ENCODE measurements at regions not wholly inside any gene's neighbourhood (a gene's known extent, or its start where the extent isn't known, plus 50 kb on each side); places are given as distances from the start of the nearest gene placed in this dataset.
"Not testable (repeated sequence)": the region's sequence is repeated elsewhere in the genome, so short reads cannot be mapped to it uniquely, and the experiment has no call there.

GRCh38 chr2:51774606-51775005, 742.7 kb upstream of the NRXN1 start:
- not testable (repeated sequence) for DNase-seq (ENCODE audit: low read depth)

GRCh38 chr2:51760441-51760840, 728.5 kb upstream of the NRXN1 start:
- DNase-seq (ENCODE audit: low read depth), result no peak

- DNase-seq (ENCODE audit: low read depth), result no peak
Measured at GRCh38 chr2:51758081-51758480, 726.1 kb upstream of the NRXN1 start.

GRCh38 chr2:51734115-51734514, 702.2 kb upstream of the NRXN1 start:
- DNase-seq (ENCODE audit: low read depth), result no peak

DNA sequence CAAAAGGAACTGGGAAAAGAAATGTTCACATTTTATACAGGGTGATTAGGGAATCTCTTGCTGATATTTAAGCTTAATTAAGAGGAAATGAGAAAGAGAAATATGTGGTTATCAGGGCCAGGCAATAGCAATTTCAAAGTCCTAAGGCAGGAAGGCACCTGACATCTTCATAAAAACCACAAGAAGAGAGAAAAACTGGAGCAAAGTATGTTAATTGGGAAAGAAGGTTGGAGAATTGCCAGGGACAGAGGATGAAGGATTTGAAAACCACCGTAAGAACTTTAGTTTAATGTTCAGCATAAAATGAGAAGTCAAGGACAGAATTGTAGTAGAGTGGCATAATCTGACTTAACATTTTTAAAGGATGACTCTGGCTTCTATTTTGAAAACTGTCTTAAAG, 691.8 kb upstream of the NRXN1 start:
- no peak for DNase-seq (ENCODE audit: low read depth)

DNA sequence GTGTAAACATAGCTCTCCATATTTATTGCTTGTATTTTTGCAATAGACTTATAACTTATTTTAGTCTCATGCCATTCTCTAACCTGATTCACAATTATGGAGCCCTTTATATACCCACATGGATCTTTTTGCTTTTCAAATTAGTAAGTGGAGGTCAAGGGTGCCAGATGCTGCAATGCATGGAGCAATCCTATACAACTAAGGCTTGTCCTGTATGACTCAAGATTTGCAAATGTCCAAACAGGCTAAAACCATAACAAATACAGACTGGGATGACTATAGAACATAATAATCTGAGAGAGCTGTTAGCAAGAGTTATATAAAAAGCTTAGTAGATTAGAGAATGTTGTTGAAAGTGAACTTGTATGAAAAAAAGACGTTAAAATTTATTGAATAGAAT, 690.4 kb upstream of the NRXN1 start:
- peak; percentile 74 for DNase-seq (ENCODE audit: low read depth)

GRCh38 chr2:51720826-51721225, 688.9 kb upstream of the NRXN1 start:
- DNase-seq (ENCODE audit: low read depth), result no peak

DNA sequence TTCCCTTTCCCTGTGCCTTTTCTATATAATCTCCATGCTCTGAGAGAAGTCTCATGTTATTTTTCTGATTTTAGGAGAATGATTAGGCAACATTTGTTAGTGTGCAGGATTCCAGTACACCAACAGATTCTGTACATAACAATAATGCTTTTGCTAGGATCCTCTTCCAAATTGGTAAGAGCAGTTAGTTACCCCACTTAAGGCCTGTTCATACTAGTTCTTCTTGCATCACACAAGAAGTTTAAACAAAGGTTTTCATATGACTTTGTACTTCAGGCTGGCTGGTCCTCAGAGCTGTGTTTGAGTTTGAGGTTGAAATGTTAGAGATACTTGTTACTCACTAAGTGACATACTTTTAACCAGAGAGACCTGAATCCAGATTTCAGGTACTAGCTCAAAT, 686.9 kb upstream of the NRXN1 start:
- no peak for DNase-seq (ENCODE audit: low read depth)

DNA sequence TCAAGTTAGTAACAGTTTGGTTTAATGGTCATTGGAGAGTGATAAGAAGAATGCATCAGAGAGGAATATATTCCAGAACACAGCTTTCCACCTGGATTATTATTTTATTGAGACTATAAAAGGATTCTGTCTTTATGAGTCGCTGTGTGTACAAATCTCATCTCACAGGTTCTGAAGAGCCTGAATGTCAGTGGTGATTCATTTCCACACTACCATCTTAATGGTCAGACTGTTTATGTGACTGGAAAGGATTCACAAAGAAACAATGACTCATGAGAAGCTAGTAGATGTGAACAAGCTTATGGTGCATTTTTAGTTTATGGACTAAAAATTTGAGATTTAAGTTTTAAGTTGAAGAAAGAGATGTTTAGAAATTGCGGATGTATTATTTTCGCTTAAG, 685.4 kb upstream of the NRXN1 start:
- DNase-seq (ENCODE audit: low read depth), result peak; percentile 85

DNA sequence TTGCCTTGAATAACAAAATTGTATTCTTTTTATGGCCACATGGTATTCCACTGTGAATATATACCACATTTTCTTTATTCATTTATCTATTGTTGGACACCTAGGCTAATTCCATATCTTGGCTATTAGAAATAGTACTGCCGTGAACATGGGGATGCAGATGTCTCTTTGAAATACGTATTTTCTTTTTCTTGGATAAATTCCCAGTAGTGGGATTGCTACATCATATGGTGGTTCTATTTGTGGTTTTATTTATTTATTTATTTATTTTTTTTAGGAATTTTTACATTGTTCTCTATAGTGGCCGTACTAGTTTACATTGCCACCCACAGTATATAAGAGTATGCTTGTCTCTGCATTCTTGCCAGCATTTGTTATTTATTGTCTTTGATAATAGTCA, 679.8 kb upstream of the NRXN1 start:
- no peak for DNase-seq (ENCODE audit: low read depth)

DNA sequence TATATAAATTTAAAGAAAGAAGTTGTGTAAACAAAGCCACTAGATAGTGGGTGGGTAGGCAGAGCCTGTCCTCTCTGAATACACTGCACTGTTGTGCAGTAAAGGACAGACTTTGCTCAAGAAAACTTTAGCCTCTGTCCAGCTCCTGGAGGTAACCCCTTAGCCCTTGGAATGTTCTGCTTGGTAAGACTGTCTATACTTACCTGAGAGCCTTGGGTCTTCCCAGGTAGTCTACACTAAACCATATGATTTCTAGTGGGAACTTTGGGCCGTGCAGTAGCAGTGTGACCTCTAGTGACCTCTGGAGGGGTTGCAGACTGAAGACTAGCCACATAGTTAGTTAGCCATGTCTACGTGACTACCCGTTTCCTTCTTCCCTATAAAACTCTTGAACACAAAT, 678.3 kb upstream of the NRXN1 start:
- no peak for DNase-seq (ENCODE audit: low read depth)

- DNase-seq (ENCODE audit: low read depth), result no peak
Measured at GRCh38 chr2:51707625-51708024, 675.7 kb upstream of the NRXN1 start.

DNA sequence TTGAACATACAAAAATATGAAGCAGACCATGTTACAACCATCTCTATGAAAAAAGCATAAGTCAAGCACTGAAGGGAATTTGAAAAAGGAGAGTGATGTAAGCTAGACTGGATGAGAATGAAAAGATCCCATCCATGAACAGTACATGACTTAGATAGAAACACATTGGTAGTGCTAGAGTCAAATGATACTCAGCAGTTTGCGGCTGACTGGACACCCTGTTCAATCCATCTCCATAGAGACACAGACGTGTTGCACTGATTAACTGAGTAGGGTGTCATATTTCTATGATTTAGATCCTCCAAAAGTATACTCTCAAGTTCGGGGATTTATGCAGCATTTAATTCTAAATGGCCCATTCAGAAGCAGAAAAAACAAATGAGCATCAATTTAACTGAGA, 674.3 kb upstream of the NRXN1 start:
- no peak for DNase-seq (ENCODE audit: low read depth)

GRCh38 chr2:51705417-51705816, 673.5 kb upstream of the NRXN1 start:
- no peak for DNase-seq (ENCODE audit: low read depth)

- DNase-seq (ENCODE audit: low read depth), result no peak
Measured at GRCh38 chr2:51698021-51698420, 666.1 kb upstream of the NRXN1 start.

DNA sequence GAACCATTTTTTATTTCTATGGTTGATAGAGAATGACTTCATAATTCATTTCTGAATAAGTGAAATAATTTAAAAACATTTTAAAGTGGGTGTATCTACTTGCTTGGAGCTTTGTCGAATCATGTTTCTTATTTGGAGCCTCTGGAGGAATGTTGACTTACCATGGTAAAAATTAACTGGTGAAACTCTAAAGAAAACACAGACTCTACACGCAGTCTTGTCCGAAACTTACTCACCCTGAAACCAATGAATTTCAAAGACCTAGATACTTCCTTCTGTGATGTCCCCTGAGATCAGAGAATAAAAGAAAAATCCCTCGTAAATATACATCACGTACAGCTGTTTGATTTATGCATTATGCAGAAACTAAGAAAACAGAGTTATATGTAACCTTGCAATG, 665.2 kb upstream of the NRXN1 start:
- no peak for DNase-seq (ENCODE audit: low read depth)

- DNase-seq (ENCODE audit: low read depth), result no peak
Measured at GRCh38 chr2:51695531-51695930, 663.6 kb upstream of the NRXN1 start.

GRCh38 chr2:51693640-51694039, 661.7 kb upstream of the NRXN1 start:
- DNase-seq (ENCODE audit: low read depth), result no peak

GRCh38 chr2:51681854-51682253, 649.9 kb upstream of the NRXN1 start:
- DNase-seq (ENCODE audit: low read depth), result no peak

DNA sequence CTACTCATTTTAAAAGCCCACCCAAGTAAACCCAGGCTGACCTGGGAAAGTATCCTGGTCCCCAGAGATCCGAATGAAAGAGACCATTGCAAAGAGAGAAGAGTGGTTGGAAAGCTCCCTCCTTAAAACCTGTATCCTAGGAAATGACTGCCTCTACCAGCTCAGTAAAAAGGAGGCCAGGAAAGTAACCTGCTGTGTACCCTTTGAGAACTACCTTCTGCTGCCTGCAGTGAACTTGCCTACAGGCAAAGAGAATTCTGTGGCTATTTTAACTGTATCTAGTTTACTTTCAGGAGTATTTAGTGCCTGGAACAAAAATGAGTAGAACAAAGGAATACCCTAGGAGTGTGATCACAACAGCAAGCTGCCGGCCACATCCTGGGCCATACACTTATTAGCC, 641.7 kb upstream of the NRXN1 start:
- no peak for DNase-seq (ENCODE audit: low read depth)

- DNase-seq (ENCODE audit: low read depth), result no peak
Measured at GRCh38 chr2:51667679-51668078, 635.7 kb upstream of the NRXN1 start.

GRCh38 chr2:51662187-51662586, 630.3 kb upstream of the NRXN1 start:
- no peak for DNase-seq (ENCODE audit: low read depth)

GRCh38 chr2:51657849-51658248, 625.9 kb upstream of the NRXN1 start:
- no peak for DNase-seq (ENCODE audit: low read depth)

GRCh38 chr2:51650769-51651168, 618.8 kb upstream of the NRXN1 start:
- no peak for DNase-seq (ENCODE audit: low read depth)

GRCh38 chr2:51649366-51649765, 617.4 kb upstream of the NRXN1 start:
- no peak for DNase-seq (ENCODE audit: low read depth)

Measured in non-pigmented ciliary epithelial cell (primary cell).